Lower leg skin (tissue), 3 donors: ENCODE measurements at regions not wholly inside any gene's neighbourhood (a gene's known extent, or its start where the extent isn't known, plus 50 kb on each side); places are given as distances from the start of the nearest gene placed in this dataset.

Source experiments
- CTCF ChIP-seq, 3 donors: fragments of 450-650 bp; IDR thresholded peaks; one replicate each; pipeline ENCODE4 v1.5.1; 2016; ENCODE audit warnings: antibody characterized with exemption in 3 of 3, mild to moderate bottlenecking in 3 of 3, moderate library complexity in 2 of 3
- POLR2A ChIP-seq, 2 donors: fragments of 450-650 bp; IDR thresholded peaks; one replicate each; pipeline ENCODE4 v1.6.1; 2016 to 2017; ENCODE audit warnings: antibody characterized with exemption in 2 of 2, mild to moderate bottlenecking in 1 of 2, moderate library complexity in 1 of 2

- no peak for TF ChIP-seq CTCF (IDR thresholded peaks at IDR 0.05)
- TF ChIP-seq POLR2A (IDR thresholded peaks at IDR 0.05), result no peak
Measured at GRCh38 chr6:105839266-105839665, 246.9 kb upstream of the PRDM1 start.
